Activated CD8-positive, alpha-beta memory T cell treated with anti-CD3 and anti-CD28 coated beads for 1 hour (primary cell): ENCODE measurements at regions not wholly inside any gene's neighbourhood (a gene's known extent, or its start where the extent isn't known, plus 50 kb on each side); places are given as distances from the start of the nearest gene placed in this dataset.
"Not testable (repeated sequence)": the region's sequence is repeated elsewhere in the genome, so short reads cannot be mapped to it uniquely, and the experiment has no call there.

ENCODE experiments used
- DNase-seq, 2 donors: peaks; one replicate each; pipeline ENCODE4 v3.0.0-alpha.2; 2020; ENCODE audit warnings: low read depth in 1 of 2; ENCODE audit errors: extremely low read depth in 1 of 2

DNA sequence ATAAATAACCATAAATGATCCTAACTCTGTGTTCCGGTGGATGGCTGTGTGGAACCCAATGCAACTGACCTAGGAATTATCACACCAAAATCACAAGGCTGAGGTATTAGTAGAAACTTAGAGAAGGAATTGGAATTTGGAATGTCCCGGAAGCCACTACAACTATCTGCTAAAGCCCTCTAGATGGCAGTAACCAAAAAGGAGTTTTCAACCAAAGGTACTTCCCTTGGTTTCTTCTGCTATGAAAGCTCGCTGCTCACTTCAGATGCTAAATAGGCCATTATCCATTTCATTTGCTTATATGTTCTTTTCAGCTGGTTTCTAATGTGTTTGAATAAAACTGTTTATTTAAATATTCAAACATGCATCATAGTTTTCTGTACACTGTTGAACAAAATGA lies 1589.1 kb upstream of the SPRY2 start:
- no peak for DNase-seq

DNA sequence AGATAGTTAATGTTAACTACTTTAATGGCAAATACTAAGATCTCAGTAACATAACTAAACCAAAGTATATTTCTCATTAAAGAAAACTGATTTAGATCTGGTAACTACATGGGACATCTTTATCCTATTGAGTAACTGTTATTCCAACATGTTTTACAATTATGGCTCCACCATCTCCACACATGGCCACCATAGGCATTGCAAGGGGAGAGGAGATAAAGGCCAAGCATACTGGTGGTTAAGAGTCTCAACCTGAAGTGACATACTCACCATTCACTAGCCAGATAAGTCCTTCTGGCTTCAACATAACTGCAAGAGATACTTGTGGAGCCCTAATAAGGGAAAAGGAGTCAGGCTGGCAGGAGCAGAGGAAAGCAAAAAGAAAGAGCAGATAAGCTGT lies 1586.4 kb upstream of the SPRY2 start:
- no peak for DNase-seq

DNA sequence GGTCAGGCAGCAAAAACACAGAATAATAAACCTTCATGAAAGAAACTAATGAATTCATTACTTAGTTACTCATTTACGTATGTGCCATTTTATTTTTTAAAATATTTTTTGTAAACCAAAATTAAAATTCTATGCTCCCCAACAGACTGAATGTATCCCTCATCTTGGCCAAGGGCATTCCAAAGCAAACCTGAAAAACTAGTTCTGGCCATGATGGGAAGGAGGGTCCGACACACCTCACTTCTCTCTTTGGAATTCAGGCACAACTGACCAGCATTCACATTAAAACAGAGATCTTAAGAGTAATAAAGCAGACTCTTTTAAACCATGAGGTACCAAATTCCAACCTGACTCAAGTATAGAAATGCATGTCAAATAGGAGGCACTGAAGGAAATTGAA lies 1576.9 kb upstream of the SPRY2 start:
- DNase-seq, result no peak

DNA sequence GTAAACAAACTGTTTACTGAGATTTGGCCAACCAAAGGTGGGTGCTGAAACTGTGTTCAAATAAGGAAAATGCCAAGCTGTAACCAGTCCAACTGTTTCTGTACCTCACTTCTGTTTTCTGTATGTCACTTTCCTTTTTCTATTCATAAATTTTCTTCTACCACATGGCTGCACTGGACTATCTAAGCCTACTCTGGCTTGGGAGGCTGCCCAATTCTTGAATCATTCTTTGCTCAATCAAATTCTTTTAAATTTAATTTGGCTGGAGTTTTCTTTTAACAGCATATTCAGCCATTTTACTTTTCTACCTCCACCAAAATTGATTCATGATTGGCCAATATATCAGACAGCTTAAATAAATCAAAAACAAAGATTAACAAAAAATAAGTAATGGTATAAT lies 1575.5 kb upstream of the SPRY2 start:
- DNase-seq, result no peak

DNA sequence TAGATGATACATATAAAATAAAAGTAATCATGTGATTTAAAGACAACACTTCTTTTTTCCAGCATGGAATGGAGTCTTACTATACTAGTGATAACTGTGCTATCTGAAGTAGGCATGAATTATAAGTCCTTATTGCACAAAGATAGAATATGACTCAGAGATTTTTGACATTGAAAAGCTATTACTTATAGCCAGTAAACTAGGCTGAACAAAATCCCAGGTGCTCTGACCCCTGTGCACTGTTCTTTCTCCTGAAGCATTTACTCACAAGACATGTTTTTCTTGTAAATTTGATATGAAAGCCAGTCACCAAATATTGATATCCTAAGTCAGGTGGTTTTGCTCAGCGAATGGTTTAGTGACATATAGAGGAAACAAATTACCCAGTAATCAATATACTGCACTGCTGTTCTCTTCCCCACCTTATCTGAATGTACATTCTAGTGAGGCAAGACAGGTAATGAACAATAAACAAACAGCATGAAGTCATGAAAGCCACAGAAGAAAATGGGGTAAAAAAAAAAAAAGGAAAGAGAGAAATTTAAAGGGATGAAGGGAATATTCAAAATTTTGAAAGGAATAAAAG lies 1567.0 kb upstream of the SPRY2 start:
- DNase-seq, result no peak

DNA sequence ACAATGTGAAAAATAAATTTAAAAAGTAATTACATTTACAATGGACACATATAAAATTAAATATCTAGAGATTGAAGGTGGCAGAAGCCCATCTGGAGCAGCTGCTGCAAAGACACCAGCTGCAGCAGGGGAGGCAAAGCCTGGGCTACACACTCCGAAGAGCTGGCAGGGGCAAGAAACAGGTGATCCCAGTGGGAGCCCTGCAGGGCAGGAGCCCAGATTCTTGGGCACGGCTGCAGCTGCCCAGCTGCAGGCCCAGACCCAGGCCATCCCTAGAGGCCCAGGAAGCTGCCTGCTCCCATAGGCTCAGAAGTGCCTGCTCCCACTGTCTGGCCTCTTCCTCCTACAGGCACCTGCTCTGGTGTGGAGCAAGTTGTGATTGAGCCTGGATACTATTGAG lies 1547.9 kb upstream of the SPRY2 start:
- no peak for DNase-seq

DNA sequence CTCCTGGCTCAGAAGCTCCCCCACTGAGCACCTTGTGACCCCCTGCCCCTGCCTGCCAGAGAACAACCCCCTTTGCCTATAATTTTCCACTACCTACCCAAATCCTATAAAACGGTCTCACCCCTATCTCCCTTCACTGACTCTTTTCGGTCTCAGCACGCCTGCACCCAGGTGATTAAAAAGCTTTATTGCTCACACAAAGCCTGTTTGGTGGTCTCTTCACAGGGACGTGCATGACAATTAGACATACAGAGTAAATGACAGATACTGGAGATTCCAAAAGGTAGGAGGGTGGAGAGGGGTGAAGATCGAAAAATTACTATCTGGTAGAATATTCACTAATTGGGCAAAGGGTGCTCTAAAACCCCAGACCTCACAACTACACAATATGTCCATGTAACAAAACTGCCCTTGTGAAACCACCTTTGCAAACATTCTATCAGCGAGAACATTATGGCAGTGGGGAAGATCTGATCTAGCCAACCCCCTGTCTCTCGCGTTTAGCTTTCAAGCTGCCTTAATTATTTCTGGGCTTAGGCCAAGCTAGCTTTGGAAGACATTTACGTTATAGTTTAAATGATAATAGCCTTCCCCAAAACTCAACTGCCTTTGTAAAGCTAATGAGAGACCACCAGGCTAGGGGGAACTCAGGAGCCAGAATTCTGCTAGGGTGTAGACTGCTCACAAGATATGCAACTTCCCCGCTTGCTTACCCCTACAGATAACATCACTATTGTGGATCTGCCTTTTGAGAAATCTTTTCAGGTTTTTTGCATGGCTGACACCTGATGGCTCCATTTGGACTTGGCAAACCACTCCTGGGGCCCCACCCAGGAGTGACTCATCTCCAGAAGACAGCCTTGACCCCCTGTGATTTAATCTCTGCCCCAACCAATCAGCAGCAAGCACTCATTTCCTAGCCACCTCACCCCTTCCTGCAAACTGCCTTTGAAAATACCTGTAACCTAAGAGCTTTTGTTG lies 1534.0 kb upstream of the SPRY2 start:
- DNase-seq, result no peak

DNA sequence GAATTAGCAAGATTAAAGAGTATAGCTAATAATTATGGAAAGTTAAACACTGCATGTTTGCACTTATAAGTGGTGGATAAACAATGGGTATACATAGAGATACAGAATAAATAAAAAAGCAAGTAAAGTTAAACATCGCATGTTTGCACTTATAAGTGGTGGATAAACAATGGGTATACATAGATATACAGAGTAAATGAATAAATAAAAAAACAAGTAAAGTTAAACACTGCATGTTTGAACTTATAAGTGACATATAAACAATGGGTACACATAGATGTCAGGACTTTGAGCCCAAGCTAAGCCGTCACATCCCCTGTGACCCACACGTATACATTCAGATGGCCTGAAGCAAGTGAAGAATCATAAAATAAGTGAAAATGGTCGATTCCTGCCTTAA lies 1533.3 kb upstream of the SPRY2 start:
- no peak for DNase-seq

DNA sequence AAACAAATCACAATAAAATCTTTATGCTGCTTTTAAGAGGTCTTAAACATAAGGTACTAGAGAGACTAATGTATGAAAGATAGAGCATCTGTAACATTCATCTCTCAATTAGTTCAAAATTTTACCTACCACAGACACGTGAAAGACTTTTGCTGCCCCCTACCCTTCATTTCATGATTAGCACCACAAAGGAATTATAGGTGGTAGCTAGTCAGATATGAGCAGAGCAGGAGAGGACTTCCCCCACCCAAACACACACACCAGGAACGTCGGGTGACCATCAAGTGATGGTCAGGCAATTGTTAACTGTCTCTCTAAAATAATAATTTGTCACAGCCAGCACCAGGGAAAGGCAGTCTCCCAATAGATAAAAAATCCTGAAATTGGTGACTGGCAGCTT lies 1531.7 kb upstream of the SPRY2 start:
- DNase-seq, result no peak

DNA sequence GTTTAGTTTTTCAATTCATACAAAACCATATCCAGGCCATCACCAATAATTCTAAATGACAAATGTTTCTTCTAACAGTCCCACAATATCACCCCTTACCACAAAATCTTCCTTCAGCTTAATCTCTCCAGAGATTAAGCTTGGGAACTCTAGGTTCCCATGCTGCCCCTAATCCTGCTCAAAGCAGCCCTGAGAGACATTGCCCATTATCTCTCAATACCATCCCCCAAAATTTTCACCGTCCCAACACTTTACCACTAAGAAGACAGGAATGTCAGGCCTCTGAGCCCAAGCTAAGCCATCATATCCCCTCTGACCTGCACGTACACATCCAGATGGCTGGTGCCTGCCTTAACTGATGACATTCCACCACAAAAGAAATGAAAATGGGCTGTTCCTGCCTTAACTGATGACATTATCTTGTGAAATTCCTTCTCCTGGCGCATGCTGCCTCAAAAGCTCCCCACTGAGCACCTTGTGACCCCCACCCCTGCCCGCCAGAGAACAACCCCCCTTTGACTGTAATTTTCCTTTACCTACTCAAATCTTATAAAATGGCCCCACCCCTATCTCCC lies 1530.9 kb upstream of the SPRY2 start:
- not testable (repeated sequence) for DNase-seq

DNA sequence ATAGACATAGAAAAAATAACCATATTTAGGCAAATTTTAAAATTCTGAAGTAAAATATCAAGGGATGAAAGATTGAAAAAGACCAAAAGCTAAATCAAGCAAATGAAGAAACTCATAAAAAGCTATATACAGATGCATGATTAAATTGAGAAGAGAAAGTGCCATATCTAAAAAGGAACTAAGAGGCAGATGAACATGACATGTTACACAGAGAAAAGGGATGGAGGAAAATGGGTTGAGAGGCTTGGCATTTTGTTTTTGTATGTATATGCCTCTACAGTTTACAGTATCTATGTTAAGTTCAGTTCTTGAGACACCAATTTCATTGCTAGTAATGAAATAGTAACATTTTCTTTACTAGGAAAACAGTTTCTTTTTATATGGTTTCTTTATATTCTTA lies 1507.4 kb upstream of the SPRY2 start:
- no peak for DNase-seq

DNA sequence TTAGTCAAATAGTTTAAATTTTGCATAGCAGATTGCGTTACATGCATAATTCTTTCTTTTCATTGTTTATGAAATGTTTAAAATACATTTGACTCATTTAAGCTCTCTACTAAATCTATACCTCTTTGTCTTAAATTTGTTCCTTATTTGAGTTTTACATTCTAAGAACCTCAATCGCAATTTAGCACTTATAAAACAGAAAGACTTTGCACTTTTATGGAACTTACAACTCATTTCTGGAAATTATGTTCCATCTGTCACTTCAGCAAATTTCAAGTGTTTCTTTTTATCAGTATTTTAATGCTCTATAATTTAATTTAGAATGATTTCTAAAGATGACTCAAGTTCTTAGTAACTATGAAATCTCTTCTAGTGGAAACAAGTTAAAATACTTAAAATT lies 1505.8 kb upstream of the SPRY2 start:
- DNase-seq, result no peak

DNA sequence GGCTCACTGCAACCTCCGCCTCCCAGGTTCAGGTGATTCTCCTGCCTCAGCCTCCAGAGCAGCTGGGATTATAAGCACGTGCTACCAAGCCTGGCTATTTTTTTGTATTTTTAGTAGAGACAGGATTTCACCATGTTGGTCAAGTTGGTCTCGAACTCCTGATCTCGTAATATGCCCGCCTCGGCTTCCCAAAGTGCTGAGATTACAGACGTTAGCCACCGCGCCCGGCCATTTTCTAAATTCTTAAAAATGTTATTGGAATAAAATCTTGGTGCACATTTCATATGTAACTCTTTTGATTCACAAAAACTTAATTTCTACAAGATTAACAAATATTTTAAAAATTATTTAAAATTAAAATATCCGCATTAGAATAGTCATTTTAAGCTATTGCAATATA lies 1480.3 kb upstream of the SPRY2 start:
- no peak for DNase-seq

DNA sequence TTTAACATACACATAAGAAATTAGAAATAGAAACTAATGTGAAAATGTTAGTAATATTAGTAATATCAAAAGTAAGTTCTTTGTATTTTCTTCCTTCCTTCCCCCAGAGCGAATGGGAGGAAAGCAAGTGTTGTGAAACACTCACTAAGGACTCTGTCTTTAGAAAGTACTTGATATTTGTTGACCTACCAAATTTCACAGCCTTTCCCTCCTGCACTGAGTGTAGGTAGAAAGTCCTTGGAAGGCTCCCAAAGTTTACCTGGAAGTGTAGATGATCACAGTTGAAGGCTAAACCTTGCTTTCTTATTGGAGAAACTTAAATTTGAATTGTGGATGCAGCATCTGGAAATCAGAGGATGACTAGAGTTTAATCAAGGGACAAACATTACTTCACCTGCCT lies 1459.5 kb upstream of the SPRY2 start:
- DNase-seq, result no peak

DNA sequence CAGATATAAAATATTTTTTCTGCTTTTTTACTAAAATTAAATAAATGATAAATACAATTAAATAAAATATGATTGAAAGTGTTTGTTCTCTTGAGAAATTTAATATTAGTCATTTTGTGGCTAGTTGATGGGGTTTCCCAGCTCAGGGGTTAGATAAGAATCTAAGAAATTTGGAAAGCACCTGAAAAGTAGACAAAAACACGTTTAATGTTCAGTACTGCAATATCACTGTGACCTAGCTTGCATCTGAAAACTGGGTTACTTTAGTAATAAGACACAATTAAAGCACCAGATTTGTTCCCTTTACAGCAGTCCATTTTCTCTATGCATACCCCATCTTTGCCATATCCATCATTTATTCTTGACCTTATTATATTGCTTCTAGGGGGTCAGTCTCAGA lies 1454.8 kb upstream of the SPRY2 start:
- DNase-seq, result no peak

DNA sequence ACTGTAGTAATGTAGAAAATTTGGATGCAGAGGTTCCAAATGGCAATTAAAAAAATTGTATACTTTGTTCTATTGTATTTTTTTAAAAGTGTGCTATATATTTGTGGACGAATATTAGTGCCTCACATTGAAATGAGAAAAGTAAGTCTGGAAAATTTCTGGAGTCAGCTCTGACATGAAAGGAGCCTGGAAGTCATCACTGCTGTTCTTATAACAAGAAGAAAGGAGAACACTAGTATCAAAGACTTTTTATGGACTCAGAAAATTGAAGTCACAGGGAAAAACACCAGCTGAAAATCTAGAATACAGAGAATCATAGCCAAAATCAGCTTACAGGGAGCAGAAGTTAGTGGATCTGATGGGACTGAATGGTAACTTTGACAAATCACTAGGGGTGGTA lies 1450.7 kb upstream of the SPRY2 start:
- DNase-seq, result no peak

DNA sequence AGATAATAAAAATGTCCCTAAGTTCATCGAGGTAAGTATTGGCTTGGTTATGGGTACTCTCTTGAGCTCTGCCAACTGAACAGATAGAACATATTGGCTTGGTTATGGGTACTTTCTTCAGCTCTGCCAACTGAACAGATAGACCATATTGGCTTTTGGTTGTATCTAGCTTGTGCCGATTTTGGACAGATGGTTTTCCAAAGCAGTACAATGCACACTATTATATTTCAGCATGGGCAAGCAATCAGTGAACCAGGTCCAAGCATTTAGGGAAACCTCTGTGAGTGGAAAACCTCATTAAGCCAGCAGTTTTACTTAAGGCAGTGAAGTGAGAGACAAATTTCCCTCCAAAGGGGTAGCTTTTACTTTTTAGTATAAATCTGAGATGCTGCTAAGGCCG lies 1440.5 kb upstream of the SPRY2 start:
- DNase-seq, result no peak

DNA sequence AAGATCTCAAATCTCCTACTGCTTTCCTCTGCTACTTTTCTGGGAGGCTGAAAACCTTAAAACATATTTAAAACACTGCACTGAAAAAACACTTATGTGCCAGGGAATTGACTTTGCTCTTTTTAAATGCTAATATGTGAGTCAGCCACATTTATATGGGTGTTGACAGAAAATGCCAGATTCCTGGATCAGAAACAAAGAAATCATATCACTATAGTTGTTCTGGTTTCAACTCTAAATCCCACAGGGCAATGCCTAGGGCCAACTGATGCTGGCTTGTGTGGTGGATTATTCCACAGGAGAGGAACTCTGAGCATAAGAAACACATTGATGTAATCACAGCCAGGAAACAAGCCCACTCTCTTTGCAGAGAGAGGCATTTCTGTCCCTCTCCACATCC lies 1439.0 kb upstream of the SPRY2 start:
- DNase-seq, result no peak

DNA sequence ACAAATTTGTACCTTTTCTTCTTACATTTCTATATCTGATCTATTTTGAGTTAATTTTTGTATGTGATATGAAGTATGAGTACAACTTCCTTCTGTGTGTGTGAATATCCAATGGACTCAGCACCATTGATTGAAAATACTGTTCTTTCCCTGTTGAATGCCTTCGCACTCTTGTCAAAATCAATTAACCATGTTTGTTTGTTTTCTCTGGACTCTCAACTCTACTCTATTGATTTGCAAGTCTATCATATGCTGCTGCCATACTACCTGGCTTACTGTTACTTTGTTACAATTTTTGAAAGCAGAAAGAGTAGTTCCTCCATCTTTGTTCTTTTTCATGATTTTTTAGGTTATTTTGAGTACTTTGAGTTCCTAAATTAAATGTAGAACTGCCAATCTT lies 1437.4 kb upstream of the SPRY2 start:
- no peak for DNase-seq

DNA sequence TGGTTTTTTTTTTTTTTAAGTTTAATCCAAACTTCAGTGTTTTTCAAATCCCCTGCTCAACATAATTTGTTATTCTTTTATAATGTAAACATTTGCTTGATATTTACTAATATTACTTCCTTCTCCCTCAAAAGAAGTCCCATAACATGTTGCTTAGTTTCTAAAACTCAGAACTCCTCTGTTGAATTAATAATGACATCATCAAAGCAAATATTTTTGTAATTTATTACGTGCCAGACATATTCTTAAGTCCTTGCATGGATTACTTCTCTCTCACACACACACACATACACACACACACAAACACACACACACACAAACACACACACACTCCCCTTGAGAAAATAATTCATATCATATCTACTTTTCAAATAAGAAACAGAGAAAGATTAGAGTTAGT lies 1432.3 kb upstream of the SPRY2 start:
- no peak for DNase-seq

DNA sequence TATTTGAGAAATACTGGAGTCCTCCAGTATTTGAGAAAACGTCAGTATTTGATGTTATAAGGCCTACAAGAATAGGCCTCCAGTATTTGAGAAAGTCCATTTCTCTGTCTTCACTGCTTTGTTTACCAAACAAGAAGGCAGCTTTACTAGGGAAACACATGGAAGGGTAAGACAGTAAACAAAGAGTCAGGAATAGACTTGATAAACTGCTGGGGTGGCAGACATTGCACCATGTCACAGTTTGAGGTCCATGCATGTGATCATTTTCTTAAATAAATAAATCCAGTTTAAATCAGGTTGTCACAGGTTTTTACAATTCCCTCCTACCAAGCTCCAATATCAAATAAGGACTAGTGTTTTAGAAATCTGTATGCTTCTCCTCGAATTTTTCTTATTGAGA lies 1431.0 kb upstream of the SPRY2 start:
- no peak for DNase-seq

DNA sequence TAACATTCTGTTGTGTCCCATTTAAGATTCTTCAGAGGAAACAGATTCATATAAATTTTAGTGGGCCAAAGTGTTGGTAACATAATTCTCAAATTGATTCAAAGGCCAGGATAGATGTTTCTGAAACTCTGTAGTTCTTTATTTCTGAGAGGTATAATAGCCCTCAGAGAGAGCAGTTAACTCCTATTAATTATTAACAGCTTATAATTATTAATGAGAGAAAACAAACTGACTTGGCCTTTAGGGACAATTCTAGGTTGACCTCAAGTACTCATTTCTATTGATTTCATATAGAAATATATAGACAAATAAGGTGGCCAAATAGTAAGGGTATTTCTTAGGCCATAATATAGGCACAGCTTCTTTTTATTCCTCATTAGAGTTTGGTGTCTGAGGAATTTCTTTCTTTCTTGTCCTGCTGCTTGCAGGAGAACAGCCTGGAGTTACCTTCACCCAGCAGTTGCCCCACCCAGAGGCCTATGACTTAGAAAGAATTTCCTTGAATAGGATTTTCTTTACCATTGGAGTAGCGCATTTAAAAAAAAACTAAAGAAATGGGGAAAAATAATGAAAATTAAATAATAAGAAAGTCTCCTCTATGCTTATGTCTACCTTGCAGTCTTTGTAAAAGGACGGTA lies 1430.1 kb upstream of the SPRY2 start:
- DNase-seq, result no peak
